Stimulated activated CD8-positive, alpha-beta memory T cell treated with anti-CD3 and anti-CD28 coated beads, Interleukin-7, amount 100 ng/mL, for 24 hours (primary cell): ENCODE measurements at regions not wholly inside any gene's neighbourhood (a gene's known extent, or its start where the extent isn't known, plus 50 kb on each side); places are given as distances from the start of the nearest gene placed in this dataset.
"Not testable (repeated sequence)": the region's sequence is repeated elsewhere in the genome, so short reads cannot be mapped to it uniquely, and the experiment has no call there.

Experiments
- DNase-seq: peaks from one replicate; pipeline ENCODE4 v3.0.0-alpha.2; 2020; ENCODE audit warnings: low read depth

DNA sequence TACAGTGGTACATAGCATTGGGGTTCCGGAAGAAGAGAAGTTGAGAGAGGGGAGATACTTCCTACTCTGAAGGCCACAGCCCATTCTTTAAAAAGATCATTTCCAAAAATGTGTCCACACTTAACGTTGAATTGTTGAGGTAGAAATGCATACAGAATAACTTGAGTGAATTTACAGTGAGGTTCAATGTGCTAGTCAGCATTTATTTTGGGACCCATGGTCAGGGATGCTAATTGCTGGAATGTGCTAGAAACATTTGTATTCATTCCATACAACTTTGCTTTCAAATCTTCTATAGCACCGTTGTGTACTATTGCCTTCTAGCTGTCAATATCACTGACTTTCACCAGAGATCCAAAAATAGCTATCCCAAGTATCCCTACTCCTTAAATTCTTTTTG lies 325.9 kb downstream of the SATB2 start:
- DNase-seq: no peak

DNA sequence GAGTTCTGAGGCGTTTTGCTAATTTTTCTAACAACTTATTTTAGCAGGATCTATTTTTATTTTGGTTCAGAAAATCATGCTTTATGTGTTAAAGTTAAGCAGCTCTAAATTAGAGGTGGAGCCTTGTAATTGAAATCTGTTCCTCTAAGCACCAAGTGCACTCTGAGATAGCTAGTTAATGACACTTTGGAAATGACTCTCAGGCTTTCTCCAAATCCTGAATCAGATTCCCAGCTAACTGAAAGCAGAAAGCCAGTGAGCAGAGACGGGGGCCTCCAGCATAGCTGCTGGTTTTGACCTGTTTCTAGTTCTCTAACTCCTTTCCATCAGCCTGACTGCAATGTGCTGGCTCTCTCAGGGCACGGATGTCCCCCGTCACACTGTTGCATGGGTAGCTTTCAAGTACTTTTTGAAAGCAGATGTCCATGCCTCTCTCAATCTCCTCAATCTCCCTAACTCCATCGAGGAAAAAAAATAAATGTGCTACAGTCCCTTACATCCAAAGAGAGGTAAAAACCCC lies 326.5 kb downstream of the SATB2 start:
- DNase-seq: no peak

DNA sequence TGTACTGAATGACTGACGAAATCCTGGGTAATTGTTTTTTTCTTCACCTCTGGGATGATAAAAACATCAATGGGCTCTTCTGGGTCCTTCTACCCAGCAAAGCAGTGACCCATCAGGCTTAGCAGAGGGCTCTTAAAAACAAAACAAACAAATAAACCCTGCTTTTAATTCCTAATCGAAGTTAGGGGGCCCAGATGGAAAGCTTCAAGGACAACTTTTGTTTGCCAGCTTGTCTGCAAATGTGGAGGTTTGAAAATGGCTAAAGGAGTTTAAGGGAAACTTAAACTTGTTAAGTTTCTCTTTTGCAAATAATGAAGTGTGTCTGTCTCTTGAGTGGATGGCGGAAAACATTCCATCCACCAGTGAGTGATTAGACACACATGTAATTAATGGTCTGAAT lies 327.2 kb downstream of the SATB2 start:
- DNase-seq: no peak

DNA sequence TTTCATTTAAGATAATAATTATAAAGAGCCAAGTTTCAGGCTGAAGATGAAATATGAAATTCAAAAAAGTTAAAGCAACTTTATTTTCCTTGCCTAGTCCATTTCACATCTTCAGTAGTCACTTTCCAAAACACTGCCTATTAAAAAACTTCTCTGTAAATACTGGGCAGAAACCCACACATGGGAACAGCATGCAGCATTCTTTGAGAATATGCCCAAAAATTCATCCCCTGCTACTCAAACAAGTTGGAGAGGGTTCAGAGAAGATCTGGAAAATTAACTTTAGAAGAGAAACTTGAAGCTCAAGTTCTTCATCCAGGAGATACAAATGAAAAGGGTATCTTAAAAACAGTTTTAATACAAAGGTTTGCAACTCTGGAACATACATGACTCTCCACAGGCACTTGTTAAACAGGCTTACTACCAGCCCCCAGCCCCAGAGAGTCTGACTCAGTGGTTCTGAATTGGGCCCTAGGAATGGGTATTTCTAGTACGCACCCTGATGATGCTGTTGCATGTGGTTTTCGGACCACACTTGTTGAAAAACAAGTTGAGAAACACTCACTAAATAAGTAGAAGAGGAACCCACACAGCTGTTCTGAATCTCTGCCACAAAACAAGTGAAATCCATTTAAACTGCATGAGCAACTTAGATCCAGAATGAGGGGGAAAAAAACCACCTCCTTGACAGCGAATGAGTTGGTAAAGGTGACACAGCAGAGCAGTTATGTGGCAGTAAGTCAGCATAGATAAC lies 329.1 kb downstream of the SATB2 start:
- no peak for DNase-seq

DNA sequence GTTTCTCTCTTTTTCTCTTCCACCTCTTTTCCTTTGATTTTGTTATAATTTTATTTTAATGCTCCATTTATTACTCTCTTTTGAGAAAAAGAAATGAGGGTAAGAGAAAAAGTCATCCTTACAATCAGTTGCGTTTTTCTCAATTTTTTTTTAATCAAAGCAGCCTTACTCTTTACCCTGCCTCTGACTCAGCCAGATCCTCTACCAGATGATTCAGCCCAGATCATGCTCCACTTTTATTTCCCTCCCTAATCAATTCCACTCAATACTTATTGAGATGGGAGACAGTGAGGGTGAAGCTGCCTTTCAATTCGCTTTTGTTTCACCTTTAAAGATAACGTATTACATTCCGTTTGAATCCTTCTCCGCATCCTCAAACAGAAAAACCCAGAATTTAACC lies 337.9 kb downstream of the SATB2 start:
- no peak for DNase-seq

DNA sequence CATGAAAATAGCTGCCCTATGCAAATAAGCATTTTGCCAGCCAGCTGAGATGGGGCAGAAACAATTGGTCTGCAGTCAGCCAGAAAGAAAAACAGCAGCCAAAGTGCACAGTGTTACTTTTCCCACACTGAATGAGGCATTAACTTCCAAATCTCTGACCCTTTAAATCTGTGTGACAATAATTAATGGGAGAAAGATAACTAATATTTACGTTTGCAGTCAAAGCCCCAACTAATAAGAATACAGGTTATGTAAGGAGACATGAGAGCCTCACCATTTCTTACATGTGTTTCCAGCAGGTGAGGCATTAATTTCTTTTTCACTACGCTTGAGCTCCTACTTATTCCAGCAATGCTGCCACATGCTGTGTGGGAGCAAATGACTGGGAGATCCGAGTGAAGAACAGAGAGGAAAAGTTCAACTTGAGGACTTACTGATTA lies 339.0 kb downstream of the SATB2 start:
- no peak for DNase-seq

DNA sequence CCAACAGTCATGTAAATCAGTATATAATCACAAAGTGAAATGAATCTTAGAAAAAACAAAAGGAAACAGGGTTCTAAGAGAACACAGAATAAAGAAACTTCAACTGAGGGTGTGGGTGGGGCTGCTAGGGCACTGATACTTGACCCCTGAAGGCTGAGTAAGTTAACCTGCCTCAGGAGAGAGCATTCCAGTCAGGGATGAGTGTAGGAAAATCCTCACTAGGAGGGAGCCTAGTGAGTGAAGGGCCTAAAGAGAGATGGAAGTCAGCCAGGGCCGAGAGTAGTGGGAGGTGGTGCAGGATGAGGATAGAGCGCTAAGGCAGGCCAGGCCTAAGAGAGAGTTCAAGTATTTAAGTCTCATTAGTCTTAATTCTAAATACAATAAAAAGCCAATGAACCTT lies 342.6 kb downstream of the SATB2 start:
- no peak for DNase-seq

DNA sequence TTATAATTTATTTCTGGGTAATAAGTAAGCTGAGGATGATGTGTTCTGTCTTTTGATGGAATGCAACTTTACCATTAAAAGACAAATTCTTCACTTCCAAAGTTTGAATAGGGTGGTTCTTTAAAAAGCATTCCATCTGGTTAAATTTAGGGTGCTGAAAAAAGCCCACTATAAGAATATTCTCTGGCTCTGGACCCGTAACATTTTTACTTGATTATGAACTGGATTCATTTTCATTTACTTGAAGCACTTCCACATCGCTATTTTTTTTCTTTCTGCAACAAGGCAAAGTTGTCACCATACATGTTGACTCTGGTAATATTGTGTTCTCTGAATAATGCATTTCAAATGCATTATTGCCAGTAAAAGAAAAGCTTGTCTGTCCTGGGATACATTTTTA lies 344.6 kb downstream of the SATB2 start:
- DNase-seq: no peak

DNA sequence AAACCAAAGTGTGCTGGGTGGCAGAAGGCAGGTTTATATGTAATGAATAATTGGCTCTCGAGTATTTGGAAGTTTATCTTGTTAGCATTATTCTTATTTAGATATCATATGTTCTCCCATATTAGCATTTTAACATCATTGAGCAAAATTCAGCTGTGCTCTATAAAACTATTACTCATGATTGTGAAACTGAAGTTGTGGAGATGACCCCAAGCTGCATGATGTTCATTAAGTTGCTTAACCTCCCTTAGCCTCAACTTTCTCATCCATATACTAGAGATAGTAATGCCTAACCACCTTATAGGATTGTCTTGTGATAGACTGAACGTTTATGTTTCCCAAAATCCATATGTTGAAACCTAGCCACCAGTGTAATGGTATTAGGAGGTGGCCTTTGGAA lies 346.3 kb downstream of the SATB2 start:
- DNase-seq: no peak

DNA sequence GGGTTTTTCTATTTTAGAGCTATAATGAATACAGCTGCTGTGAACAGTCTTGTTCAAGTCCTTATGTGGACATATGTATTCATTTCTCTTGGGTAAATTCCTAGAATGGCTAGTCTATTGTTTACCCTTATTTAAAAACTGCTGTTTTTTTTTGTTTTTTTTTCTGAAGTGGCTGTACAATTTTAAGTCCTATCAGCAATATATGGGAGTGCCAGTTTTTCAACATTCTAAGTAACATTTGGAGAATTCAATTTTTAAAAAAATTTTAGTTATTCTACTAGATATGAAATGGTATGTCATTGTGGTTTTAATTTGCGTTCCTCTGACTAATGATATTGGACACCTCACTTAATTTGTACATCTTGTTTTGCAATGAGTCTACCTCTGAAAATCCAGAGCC lies 349.7 kb downstream of the SATB2 start:
- DNase-seq: no peak

DNA sequence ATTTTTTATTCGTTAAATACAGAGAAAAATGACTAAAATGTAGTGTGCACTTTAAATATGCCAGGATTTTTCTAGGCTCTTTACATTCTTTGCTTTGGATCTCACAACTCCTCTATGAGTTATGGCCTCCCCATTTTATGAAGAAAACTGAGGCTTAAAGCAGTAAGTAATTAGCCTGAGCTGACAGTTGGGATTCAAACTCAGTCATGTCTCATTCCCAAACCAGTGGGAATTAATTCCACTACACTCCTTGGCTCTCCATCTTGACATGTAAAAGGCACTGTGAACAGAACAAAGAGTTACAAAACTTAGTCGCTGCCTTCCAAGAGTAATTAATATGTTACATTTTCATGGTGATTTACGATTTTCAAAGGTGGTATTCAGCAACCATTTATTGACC lies 351.9 kb downstream of the SATB2 start:
- DNase-seq: no peak

DNA sequence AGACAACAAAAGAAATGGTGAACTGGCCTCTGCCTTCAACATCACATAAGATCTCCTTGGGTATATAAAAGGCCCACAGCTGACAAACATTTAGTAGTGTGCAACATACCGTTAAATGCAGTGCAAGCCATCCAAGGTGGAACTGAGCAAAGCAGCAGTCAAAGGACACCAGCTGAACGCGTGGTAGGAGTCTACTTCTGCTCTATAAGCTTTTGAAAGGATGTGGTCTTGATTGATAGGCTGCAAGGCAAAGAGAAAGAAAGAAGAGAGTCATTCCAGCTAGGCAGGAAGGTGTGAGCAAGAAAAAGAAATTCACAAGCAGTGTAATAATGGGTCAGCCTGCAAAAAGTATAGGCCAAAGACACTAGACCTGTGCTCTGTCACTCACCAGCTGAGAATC lies 356.3 kb downstream of the SATB2 start:
- DNase-seq: no peak

DNA sequence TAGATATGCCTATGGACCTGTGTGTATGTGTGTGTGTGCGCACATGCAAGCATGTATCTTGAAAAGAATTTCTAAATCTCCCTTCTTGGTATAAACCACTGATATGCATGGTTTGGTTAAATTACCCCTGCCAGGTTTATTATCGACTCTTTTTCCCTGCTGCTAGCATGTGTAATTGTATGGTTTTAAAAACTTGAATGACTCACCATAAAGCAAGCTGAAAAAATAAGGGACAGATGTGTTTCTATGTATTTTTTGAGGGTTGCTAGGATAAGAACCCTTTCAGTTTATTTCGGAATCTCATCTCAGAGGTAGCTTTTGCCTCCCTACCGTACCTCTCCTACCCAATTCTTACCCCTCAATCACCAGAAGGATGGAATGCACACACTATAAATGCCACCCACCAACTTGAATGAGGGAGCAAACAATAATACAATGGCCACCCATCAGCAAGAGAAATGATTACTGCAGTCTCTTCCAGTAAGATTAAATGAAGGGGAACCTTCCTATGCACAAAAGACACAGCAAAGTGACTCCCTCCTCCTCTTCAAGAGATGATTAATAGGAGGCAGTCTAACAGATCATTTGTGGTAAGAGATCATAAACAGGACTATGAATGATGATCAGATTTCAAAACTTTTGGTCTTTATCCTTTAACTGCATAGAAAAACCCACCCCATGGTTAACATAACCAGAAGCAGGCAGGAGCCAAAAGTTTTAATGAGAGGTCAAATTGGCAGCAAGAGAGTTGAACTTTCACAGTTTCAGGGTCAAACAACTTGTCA lies 357.2 kb downstream of the SATB2 start:
- no peak for DNase-seq

DNA sequence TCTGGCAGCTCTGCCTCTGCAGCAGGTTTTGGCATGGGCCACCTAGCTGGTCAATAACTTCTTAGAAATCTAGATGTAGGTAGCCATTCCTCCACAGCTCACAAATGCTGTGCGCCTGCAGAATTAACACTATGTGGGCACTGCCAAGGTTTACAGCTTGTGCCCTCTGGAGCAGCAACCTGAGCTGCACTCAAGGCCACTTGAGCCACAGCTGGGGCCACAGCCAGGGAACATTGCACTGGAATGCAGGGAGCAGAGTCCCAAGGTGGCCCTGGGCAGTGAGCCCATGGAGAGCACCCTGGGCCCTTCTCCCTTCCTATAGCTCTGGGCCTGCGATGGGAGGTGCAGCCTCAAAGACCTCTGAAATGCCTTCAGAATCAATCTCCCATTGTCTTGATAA lies 365.3 kb downstream of the SATB2 start:
- no peak for DNase-seq

DNA sequence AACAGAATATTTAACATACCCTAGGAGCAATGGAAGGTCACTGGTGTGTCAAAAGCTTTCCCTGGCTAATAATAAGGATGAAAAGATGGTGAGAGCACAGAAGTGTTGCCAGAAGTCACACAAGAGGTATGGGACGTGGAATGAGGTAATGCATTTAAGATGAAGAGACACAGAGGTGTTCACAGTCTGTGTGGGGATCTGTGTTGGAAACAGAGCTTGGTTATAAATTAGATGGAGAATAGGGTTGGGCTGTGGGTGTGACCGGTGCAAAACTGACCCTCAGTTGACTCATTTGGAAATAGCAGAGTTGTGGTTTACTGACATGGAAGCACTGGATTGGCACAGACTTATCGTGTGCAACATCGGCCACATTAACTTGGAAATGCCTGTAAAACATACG lies 372.5 kb downstream of the SATB2 start:
- DNase-seq: no peak

DNA sequence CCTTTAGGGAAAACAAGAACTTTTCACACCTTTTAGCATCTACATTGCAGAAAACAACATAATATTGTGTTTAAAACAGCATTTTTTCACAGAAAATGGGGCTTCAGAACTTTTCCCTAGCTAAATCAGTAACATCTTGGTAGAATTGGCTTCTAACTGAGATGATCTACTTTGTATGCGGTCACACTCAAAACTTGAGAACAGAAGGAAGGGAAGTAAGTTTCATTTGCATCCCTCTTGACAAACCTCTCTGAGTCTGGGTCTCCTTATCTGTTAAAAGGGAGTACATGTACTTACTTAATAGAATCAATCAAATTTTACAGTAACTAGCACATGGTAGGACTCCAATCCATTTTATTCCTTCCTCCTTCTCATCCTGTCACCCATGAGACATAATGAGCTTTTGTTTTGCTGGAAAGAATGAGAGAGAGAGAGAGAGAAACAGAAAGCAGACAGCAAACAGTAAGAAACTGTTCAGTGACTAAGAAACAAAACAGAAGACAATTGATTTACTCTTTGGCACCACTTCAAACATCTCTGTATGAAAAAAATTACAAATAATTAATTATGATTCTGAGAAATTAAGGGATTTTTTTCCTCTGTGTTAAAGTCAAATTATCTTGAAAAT lies 387.3 kb downstream of the SATB2 start:
- DNase-seq: no peak

DNA sequence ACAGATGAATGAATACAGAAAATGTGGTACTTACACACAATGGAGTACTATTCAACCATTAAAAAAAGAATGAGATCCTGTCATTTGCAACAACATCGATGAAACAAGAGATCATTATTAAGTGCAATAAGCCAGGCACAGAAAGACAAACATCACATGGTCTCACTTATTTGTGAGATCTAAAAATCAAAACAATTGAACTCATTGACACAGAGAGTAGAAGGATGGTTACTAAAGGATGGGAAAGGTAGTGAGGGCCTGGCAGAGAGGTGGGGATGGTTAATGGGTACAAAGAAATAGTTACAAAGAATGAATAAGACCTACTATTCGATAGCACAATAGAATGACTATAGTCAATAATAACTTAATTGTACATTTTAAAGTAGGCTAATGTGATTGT lies 393.5 kb downstream of the SATB2 start:
- DNase-seq: no peak

DNA sequence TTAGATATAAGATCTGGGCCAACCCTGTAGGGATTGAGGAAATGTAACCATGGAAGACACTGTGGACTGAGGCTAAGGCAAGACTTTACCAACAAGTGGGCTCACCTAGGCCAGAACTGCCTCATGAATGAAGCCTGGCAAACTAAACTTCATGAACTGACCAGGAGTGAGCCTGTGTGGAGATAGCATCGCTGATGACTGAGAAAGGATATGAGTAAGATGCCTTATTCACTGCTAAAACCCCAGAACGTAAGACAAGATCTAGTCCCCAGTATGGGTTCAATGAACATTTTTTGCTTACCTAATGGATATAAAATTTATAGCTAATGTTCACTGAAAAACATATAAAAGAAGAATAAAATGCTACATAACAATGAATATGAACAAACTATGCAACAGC lies 399.8 kb downstream of the SATB2 start:
- DNase-seq: no peak

DNA sequence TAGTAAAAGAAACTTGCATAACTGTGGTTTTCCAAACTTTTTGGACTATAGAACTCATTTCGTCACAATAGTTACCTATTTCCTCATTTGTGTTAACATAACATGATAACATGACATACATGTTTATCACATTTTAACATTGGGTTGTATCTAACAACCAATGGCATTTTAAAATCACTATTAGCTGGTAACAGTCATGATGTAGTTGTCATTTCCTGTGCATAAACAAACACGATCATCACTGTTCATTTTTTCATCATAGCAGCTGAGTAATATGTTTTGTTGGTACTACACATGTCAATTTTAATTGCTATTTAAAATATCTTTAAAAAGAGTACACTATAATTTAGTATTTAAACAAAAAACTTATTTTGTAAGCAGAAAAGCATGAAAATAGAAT lies 402.4 kb downstream of the SATB2 start:
- DNase-seq: no peak

DNA sequence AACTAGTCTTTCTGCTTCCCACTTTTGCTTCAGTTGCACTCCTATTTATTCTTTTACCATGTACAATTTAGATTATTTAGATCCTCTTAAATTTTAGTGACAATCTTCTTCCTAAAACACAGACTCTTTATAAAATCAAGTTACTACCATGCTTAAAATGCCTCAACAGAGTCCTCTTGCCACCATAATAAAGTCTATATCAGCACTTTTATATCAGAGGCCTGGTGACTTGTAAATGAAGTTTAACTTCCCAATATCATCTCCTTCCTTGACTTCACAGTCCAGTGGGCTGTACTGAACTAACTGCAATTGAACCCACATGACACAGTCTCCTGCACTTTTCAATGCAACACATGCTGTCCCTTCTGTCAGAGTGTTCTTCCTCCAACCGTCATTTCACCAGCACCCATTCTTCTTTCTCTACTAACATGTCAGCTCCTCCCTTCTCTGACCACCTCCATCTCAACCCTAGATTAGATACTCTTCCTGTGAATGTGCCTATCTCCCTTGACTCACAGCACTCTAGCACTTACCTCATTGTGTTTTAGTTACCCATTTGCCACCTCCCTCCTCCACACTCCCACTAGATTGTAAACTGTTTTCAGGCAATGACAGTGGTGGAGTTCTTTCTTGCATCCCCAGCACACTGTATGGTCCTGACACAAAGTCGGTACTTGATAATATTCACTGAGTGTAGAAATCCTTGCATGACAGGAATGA lies 414.9 kb downstream of the SATB2 start:
- no peak for DNase-seq

DNA sequence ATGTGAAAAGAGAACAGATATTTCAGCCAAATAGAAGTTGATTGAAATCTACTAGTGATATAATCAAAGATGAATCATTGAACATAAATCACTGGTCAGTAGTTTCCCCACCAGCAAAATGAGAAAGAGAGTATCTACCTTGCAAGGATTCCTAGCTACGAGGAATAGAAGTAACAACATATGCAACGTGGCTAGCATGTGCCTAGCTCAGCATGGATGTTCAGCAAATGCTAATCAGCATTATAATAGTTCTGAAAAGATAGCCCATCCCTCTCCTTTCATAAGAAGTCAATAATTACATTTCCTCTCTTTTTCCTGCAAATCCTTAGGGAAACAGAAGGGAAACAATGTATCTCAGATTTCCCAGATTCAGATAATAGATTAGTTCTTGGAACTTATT lies 417.2 kb downstream of the SATB2 start:
- DNase-seq: no peak

DNA sequence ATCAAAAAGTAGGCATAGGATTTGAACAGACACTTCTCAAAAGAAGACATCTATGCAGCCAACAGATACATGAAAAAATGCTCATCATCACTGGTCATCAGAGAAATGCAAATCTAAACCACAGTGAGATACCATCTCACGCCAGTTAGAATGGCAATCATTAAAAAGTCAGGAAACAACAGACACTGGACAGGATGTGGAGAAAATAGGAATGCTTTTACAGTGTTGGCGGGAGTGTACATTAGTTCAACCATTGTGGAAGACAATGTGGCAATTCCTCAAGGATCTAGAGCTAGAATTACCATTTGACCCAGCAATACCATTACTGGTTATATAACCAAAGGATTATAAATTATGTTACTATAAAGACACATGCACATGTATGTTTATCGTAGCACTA lies 424.0 kb downstream of the SATB2 start:
- not testable (repeated sequence) for DNase-seq
